ENCODE measurements at regions not wholly inside any gene's neighbourhood (a gene's known extent, or its start where the extent isn't known, plus 50 kb on each side); places are given as distances from the start of the nearest gene placed in this dataset.
"Not testable (repeated sequence)": the region's sequence is repeated elsewhere in the genome, so short reads cannot be mapped to it uniquely, and the experiment has no call there.

DNA sequence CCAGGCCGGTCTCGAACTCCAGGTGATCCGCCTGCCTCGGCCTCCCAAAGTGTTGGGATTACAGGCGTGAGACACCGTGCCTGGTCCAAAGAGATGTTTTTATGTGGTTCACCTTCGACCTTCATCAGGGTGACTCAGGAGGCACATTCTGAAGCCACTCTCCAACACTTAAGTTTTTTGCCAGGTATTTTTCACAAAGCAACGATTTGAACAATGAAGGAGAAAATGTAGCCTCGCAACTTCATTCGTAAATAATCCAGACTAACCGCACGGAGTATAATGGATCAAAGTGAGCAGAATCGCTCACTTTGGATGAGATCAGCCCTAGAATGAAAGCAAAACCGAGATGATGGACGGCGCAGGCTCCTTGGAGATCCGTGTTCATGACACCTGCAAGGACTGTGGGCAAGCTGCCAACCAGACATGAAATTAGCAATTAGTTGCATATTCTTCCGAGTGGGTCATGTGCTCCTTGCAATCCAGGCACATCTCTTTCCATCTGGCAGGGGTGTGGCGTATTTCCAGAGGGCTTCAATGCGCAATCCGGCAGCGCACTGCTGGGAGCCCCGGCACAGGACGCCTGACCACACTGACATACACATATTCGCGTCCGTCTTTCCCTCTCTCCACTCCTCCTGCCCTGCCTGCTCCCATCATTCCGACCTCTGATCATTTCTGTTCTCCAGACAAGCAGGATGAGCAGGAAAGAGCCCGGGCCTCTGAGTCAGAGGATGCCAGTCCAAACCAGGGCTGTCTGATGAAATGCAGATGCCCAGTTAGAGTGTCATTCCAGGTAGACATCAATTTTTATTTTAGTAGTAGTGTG is 148.4 kb downstream of the KLF6 start:
- Histone ChIP-seq H3K27ac (no peak overlapping the region), H3K9me3 (no peaks in the 10 kb centered on the region), H3K36me3 (no peaks in the 10 kb centered on the region), H3K4me1 (no peaks in the 10 kb centered on the region), H3K4me3 (no peak overlapping the region), H3K27me3 (no peaks in the 10 kb centered on the region)
- ATAC-seq (no peak), DNase-seq (no peak)
- intact Hi-C loops (cut with DNase I) = no loop called here
- 95 to 96% (median 96%) methylated on average over 29 of the region's 29 CpGs for WGBS, 4 donors
- TF ChIP-seq POLR2A (IDR thresholded peaks at IDR 0.05) = no peak
- TF ChIP-seq, protein P1, sequence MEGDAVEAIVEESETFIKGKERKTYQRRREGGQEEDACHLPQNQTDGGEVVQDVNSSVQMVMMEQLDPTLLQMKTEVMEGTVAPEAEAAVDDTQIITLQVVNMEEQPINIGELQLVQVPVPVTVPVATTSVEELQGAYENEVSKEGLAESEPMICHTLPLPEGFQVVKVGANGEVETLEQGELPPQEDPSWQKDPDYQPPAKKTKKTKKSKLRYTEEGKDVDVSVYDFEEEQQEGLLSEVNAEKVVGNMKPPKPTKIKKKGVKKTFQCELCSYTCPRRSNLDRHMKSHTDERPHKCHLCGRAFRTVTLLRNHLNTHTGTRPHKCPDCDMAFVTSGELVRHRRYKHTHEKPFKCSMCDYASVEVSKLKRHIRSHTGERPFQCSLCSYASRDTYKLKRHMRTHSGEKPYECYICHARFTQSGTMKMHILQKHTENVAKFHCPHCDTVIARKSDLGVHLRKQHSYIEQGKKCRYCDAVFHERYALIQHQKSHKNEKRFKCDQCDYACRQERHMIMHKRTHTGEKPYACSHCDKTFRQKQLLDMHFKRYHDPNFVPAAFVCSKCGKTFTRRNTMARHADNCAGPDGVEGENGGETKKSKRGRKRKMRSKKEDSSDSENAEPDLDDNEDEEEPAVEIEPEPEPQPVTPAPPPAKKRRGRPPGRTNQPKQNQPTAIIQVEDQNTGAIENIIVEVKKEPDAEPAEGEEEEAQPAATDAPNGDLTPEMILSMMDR (IDR thresholded peaks at IDR 0.05) = no peak

GRCh38 chr10:3635697-3636096 is 149.3 kb downstream of the KLF6 start:
- Histone ChIP-seq H3K27ac (no peak overlapping the region), H3K9me3 (no peaks in the 10 kb centered on the region), H3K4me1 (no peaks in the 10 kb centered on the region), H3K27me3 (no peaks in the 10 kb centered on the region), H3K36me3 (no peaks in the 10 kb centered on the region), H3K4me3 (no peak overlapping the region)
- DNase-seq = no peak
- intact Hi-C loops (cut with DNase I) = no loop called here
- 61 to 77% (median 71%) methylated on average over 6 of the region's 6 CpGs for WGBS, 4 donors
- TF ChIP-seq POLR2A (IDR thresholded peaks at IDR 0.05) = no peak
- TF ChIP-seq, protein P1 (IDR thresholded peaks at IDR 0.05) = no peak
- no peak for ATAC-seq

- Histone ChIP-seq H3K9me3 (no peaks in the 10 kb centered on the region), H3K4me3 (no peak overlapping the region), H3K36me3 (no peaks in the 10 kb centered on the region), H3K27me3 (no peaks in the 10 kb centered on the region), H3K4me1 (no peaks in the 10 kb centered on the region), H3K27ac (no peak overlapping the region)
- ATAC-seq (no peak), DNase-seq (no peak)
- intact Hi-C loops (cut with DNase I) = no loop called here
- TF ChIP-seq, protein P1 (IDR thresholded peaks at IDR 0.05) = no peak
- no peak for TF ChIP-seq POLR2A (IDR thresholded peaks at IDR 0.05)
- 90 to 94% (median 93%) methylated on average over 5 of the region's 5 CpGs for WGBS, 4 donors
Measured at GRCh38 chr10:3635211-3635671, 149.8 kb downstream of the KLF6 start.

- H3K36me3 ChIP-seq; H3K27me3 ChIP-seq; ATAC-seq; H3K4me3 ChIP-seq; intact Hi-C loops (cut with DNase I); H3K4me1 ChIP-seq; DNase-seq; H3K27ac ChIP-seq; H3K9me3 ChIP-seq: not testable (repeated sequence)
- 96 to 100% (median 98%) methylated on average over 1 of the region's 1 CpG for WGBS, 4 donors
Measured at GRCh38 chr10:3634646-3635045, 150.4 kb downstream of the KLF6 start.

Data from heart left ventricle (tissue), 16 donors.